Liver (tissue), 8 donors: ENCODE measurements at regions not wholly inside any gene's neighbourhood (a gene's known extent, or its start where the extent isn't known, plus 50 kb on each side); places are given as distances from the start of the nearest gene placed in this dataset.

Experiments
- DNase-seq: peaks from one replicate; pipeline ENCODE4 v3.0.0-alpha.2; 2017; ENCODE audit warnings: low spot score
- H3K27ac ChIP-seq, 2 donors: one replicate each; pipeline ENCODE4 v1.7.0; 2013; ENCODE audit warnings: inconsistent platforms in 2 of 2, low read length in 2 of 2, control low read depth in 1 of 2, low read depth in 1 of 2, mild to moderate bottlenecking in 1 of 2
- H3K27me3 ChIP-seq, 4 donors: one replicate each; pipeline versions ENCODE4 v1.6.1 to v1.7.0; 2013; ENCODE audit warnings: low read length in 3 of 4, inconsistent platforms in 1 of 4, mild to moderate bottlenecking in 1 of 4, moderate library complexity in 1 of 4; ENCODE audit not compliant: control insufficient read depth in 4 of 4, insufficient read depth in 4 of 4
- H3K36me3 ChIP-seq, 4 donors: one replicate each; pipeline versions ENCODE4 v1.6.1 to v1.7.0; 2013; ENCODE audit warnings: low read length in 3 of 4, mild to moderate bottlenecking in 3 of 4, low read depth in 1 of 4, moderate library complexity in 1 of 4; ENCODE audit not compliant: control insufficient read depth in 4 of 4, insufficient read depth in 3 of 4
- H3K4me1 ChIP-seq, 4 donors: one replicate each; pipeline versions ENCODE4 v1.6.1 to v1.7.0; 2013; ENCODE audit warnings: low read length in 3 of 4, mild to moderate bottlenecking in 3 of 4, moderate library complexity in 1 of 4; ENCODE audit not compliant: control insufficient read depth in 4 of 4, insufficient read depth in 4 of 4
- H3K4me3 ChIP-seq, 3 donors: one replicate each; pipeline versions ENCODE4 v1.6.1 to v1.7.0; 2013; ENCODE audit warnings: low read length in 3 of 3, control low read depth in 1 of 3, low read depth in 1 of 3, mild to moderate bottlenecking in 1 of 3
- H3K9ac ChIP-seq, 2 donors: one replicate each; pipeline ENCODE4 v1.7.0; 2013; ENCODE audit warnings: low read length in 2 of 2, mild to moderate bottlenecking in 2 of 2, moderate library complexity in 2 of 2, control low read depth in 1 of 2, low read depth in 1 of 2
- H3K9me3 ChIP-seq, 4 donors: one replicate each; pipeline versions ENCODE4 v1.6.1 to v1.7.0; 2013; ENCODE audit warnings: low read length in 3 of 4; ENCODE audit not compliant: control insufficient read depth in 4 of 4
- FOXA1 ChIP-seq: IDR thresholded peaks from 2 replicates; pipeline ENCODE4 v1.6.1; 2016; ENCODE audit warnings: antibody characterized with exemption
- FOXA2 ChIP-seq: IDR thresholded peaks from 2 replicates; pipeline ENCODE4 v1.6.1; 2016; ENCODE audit warnings: antibody characterized with exemption
- GABPA ChIP-seq, 2 donors: IDR thresholded peaks in 1 of 2; conservative IDR thresholded peaks in 1 of 2; 2 replicates each; pipeline ENCODE4 v1.6.1; 2016; ENCODE audit warnings: antibody characterized with exemption in 2 of 2, mild to moderate bottlenecking in 1 of 2, moderate library complexity in 1 of 2
- HNF4A ChIP-seq, 2 donors: conservative IDR thresholded peaks; 2 replicates each; pipeline ENCODE4 v1.6.1; 2016; ENCODE audit warnings: antibody characterized with exemption in 2 of 2, mild to moderate bottlenecking in 2 of 2
- HNF4G ChIP-seq: IDR thresholded peaks from 2 replicates; pipeline ENCODE4 v1.6.1; 2016; ENCODE audit warnings: antibody characterized with exemption
- JUND ChIP-seq, 2 donors: IDR thresholded peaks; 2 replicates each; pipeline ENCODE4 v1.6.1; 2016; ENCODE audit warnings: antibody characterized with exemption in 2 of 2
- NR2F2 ChIP-seq: IDR thresholded peaks from 2 replicates; pipeline ENCODE4 v1.6.1; 2016; ENCODE audit warnings: antibody characterized with exemption
- RAD21 ChIP-seq, 2 donors: IDR thresholded peaks; 2 replicates each; pipeline ENCODE4 v1.6.1; 2016; ENCODE audit warnings: antibody characterized with exemption in 2 of 2, mild to moderate bottlenecking in 2 of 2
- REST ChIP-seq: IDR thresholded peaks from 2 replicates; pipeline ENCODE4 v1.6.1; 2016; ENCODE audit warnings: antibody characterized with exemption, mild to moderate bottlenecking
- RXRA ChIP-seq, 2 donors: IDR thresholded peaks; 2 replicates each; pipeline ENCODE4 v1.6.1; 2017 to 2018; ENCODE audit warnings: antibody characterized with exemption in 2 of 2, mild to moderate bottlenecking in 1 of 2
- SP1 ChIP-seq: IDR thresholded peaks from 2 replicates; pipeline ENCODE4 v1.6.1; 2018; ENCODE audit warnings: antibody characterized with exemption, mild to moderate bottlenecking
- TAF1 ChIP-seq: conservative IDR thresholded peaks from 2 replicates; pipeline ENCODE4 v1.6.1; 2016; ENCODE audit warnings: antibody characterized with exemption, mild to moderate bottlenecking
- YY1 ChIP-seq: IDR thresholded peaks from 2 replicates; pipeline ENCODE4 v1.6.1; 2016; ENCODE audit warnings: antibody characterized with exemption, mild to moderate bottlenecking
- WGBS: extraction: QIAGEN DNeasy Blood & Tissue Kit; methylation state at CpG from one replicate; pipeline ENCODE4 v1.1.7; 2013; 5-methylcytosine and 5-hydroxymethylcytosine counted together
- TF ChIP-seq, protein P1 (sequence below): IDR thresholded peaks from 2 replicates; pipeline ENCODE4 v1.6.1; 2016; ENCODE audit warnings: antibody characterized with exemption
- TF ChIP-seq, protein P2 (sequence below): fragments of 150-350 bp; IDR thresholded peaks from 2 replicates; pipeline ENCODE4 v1.5.1; 2017; ENCODE audit warnings: improper control_type of control experiment, low read depth, low read length; ENCODE audit not compliant: missing input control
- TF ChIP-seq, protein P3 (sequence below): IDR thresholded peaks from 2 replicates; pipeline ENCODE4 v1.6.1; 2016; ENCODE audit warnings: antibody characterized with exemption
- donor health status: healthy.
- donor health status: healthy.
- donor health status: healthy.
- donor health status: healthy.
- donor health status: healthy.

DNA sequence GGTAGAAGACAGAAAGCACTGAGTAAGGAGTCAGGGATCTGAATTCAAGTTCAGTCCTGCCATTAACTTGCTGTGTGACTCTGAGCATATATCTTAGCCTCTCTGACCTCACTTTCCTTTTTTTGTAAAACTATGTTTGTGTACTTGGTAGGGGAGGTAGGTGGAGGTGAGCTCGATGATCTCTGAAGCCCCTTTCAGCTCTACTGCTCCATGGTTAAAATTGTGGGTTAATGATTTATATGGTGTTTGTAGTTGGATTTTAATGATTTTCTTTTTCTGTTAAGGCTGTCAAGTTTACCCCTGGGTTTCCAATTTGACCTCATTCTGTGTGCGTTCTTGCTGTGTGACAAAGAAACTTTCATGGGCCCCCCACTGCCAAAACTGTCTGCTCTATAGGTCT lies 124.1 kb downstream of the CD164 start:
- 36% methylated on average over 2 of the region's 2 CpGs for WGBS
- Histone ChIP-seq H3K9me3 (no peaks in the 10 kb centered on the region), H3K4me3 (no peak overlapping the region), H3K4me1 (peaks cover 5 to 12% (median 6%) of the 10 kb centered on the region in 4 donors), H3K27ac (no peak overlapping the region), H3K9ac (no peak overlapping the region), H3K27me3 (no peaks in the 10 kb centered on the region), H3K36me3 (no peaks in the 10 kb centered on the region)
- DNase-seq, result no peak
- TF ChIP-seq JUND (IDR thresholded peaks at IDR 0.05) (no peak), NR2F2 (no peak), RAD21 (IDR thresholded peaks at IDR 0.05) (peak in 1 of 2 donors; percentile 17), TAF1 (no peak), FOXA1 (no peak), SP1 (peak; percentile 25), HNF4A (conservative IDR thresholded peaks at IDR 0.05) (no peak), RXRA (IDR thresholded peaks at IDR 0.05) (no peak), REST (no peak), FOXA2 (no peak), GABPA (IDR thresholded peaks at IDR 0.05 in 1 of 2, conservative IDR thresholded peaks at IDR 0.05 in 1 of 2) (no peak), HNF4G (no peak), YY1 (no peak)
- TF ChIP-seq, protein P1, sequence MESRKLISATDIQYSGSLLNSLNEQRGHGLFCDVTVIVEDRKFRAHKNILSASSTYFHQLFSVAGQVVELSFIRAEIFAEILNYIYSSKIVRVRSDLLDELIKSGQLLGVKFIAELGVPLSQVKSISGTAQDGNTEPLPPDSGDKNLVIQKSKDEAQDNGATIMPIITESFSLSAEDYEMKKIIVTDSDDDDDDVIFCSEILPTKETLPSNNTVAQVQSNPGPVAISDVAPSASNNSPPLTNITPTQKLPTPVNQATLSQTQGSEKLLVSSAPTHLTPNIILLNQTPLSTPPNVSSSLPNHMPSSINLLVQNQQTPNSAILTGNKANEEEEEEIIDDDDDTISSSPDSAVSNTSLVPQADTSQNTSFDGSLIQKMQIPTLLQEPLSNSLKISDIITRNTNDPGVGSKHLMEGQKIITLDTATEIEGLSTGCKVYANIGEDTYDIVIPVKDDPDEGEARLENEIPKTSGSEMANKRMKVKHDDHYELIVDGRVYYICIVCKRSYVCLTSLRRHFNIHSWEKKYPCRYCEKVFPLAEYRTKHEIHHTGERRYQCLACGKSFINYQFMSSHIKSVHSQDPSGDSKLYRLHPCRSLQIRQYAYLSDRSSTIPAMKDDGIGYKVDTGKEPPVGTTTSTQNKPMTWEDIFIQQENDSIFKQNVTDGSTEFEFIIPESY, result no peak
- TF ChIP-seq, protein P2, sequence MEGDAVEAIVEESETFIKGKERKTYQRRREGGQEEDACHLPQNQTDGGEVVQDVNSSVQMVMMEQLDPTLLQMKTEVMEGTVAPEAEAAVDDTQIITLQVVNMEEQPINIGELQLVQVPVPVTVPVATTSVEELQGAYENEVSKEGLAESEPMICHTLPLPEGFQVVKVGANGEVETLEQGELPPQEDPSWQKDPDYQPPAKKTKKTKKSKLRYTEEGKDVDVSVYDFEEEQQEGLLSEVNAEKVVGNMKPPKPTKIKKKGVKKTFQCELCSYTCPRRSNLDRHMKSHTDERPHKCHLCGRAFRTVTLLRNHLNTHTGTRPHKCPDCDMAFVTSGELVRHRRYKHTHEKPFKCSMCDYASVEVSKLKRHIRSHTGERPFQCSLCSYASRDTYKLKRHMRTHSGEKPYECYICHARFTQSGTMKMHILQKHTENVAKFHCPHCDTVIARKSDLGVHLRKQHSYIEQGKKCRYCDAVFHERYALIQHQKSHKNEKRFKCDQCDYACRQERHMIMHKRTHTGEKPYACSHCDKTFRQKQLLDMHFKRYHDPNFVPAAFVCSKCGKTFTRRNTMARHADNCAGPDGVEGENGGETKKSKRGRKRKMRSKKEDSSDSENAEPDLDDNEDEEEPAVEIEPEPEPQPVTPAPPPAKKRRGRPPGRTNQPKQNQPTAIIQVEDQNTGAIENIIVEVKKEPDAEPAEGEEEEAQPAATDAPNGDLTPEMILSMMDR, result no peak
- TF ChIP-seq, protein P3, sequence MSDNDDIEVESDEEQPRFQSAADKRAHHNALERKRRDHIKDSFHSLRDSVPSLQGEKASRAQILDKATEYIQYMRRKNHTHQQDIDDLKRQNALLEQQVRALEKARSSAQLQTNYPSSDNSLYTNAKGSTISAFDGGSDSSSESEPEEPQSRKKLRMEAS, result no peak

DNA sequence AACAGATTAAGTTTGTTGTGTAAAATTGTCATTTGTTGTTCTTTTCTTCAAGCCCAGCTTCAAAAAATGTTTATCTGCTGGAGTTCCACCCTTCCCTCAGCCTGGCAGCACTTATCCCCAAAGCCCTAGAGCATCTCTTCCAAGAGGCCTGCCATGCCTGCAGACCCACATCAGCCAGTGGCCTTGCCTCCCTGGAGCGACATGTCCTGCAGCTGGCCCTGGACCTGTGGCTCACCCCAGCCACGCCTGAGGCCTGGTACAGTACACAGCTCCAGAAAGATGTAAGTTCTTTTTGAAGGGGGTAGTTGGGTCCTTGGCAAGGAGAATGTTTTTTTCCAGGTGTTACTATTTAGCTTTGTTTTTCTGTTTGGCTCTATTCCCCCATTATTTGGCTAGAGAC lies 124.8 kb downstream of the CD164 start:
- no peak for DNase-seq
- Histone ChIP-seq H3K27me3 (no peaks in the 10 kb centered on the region), H3K4me3 (no peak overlapping the region), H3K9ac (no peak overlapping the region), H3K9me3 (no peaks in the 10 kb centered on the region), H3K36me3 (no peaks in the 10 kb centered on the region), H3K27ac (no peak overlapping the region), H3K4me1 (peaks cover 10 to 18% (median 11%) of the 10 kb centered on the region in 4 donors)
- WGBS, result 82% methylated on average over 2 of the region's 2 CpGs
- TF ChIP-seq RAD21 (IDR thresholded peaks at IDR 0.05) (no peak), GABPA (IDR thresholded peaks at IDR 0.05 in 1 of 2, conservative IDR thresholded peaks at IDR 0.05 in 1 of 2) (no peak), HNF4G (no peak), FOXA2 (no peak), FOXA1 (no peak), SP1 (no peak), RXRA (IDR thresholded peaks at IDR 0.05) (no peak)
- TF ChIP-seq, protein P2, result no peak
